NCI-H2196 (cell line): ENCODE measurements at regions not wholly inside any gene's neighbourhood (a gene's known extent, or its start where the extent isn't known, plus 50 kb on each side); places are given as distances from the start of the nearest gene placed in this dataset.

Source experiments
- DNase-seq: peaks from one replicate; lab custom pipeline; 2025; ENCODE audit not compliant: unreplicated experiment; lab: John Stamatoyannopoulos, UW

DNA sequence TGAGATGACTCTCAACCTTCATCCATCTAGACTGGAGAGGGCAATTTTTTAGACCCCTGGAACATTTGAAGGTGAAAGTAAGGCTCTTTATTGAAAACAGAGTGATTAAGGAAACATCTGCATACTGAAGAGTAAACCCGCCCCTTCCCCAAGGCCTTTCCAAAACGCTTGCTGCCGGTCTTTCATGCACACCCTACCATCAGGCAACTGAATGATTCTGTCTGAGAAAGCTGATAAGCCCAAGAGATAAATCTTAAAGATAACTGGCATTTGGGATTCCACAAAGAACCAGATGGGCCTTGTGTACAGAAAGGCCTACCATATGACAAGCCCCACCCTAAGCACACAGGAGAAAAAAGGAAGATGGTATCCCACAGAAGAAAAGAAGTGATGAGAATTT is 54.4 kb upstream of the PIK3R1 start:
- DNase-seq, result no peak

- DNase-seq, result no peak
Observed at GRCh38 chr5:68159224-68159951, 56.2 kb upstream of the PIK3R1 start.

GRCh38 chr5:68155940-68156339 is 59.6 kb upstream of the PIK3R1 start:
- DNase-seq, result no peak

- no peak for DNase-seq
Observed at GRCh38 chr5:68154119-68154857, 61.3 kb upstream of the PIK3R1 start.

GRCh38 chr5:68151812-68152211 is 63.7 kb upstream of the PIK3R1 start:
- DNase-seq, result no peak

GRCh38 chr5:68149189-68149588 is 66.4 kb upstream of the PIK3R1 start:
- no peak for DNase-seq

DNA sequence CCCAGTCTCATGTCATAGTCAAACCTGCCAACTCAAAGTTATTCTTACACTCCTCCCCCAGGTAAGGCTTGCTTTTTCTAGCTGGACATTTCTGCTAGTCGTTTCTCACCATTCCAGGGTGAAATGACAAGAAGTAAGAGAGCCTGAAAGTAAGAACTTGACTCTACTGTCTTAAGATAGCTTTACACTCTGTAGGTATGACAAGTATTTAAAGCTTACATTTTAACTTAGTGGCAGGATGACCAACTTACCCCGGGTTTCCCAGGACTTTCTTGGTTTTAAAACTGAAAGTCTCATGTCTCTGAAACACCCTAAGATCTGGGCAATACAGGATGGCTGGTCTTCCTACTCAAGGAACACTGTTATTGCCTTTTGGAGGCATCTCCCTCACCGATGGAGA is 67.5 kb upstream of the PIK3R1 start:
- no peak for DNase-seq

GRCh38 chr5:68147659-68148058 is 67.9 kb upstream of the PIK3R1 start:
- no peak for DNase-seq

DNA sequence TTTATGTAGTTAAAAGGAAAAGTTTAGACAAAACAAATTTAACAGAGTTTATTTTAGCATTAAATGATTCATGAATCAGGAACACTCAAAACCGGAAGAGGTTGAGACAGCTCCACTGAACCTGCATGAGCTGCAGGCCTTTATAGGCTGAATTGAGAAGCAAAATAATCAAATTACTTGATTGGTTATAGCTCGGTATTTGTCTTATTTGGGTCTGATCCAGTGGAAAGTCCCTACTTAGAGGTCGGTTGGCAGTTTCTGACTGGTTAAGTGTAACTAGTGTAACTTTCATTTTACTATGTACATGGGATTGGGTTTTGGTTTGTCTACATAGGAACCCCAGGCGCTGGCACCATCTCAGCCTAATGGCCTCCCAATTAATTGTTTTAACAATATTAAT is 74.1 kb upstream of the PIK3R1 start:
- DNase-seq, result no peak

DNA sequence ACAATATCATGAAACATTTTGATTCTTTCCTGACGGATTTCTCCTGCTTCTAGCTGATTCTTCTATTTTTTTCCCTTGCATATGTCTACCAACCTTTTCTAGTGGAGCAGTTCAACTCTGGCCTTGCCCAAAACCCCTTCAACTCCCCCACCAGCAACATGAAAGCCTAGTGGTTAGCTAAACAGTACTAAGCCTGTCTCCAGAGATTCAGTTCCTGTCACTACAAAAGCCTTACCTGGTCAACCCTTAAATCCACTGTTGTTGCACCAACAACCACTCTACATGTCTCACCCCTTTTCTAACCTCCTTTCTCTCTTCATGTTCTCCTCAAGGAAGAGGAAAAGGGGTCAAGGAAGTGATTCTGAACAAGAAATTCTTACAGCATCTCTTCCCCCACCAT is 74.8 kb upstream of the PIK3R1 start:
- no peak for DNase-seq

GRCh38 chr5:68139611-68140441 is 75.7 kb upstream of the PIK3R1 start:
- DNase-seq, result no peak

DNA sequence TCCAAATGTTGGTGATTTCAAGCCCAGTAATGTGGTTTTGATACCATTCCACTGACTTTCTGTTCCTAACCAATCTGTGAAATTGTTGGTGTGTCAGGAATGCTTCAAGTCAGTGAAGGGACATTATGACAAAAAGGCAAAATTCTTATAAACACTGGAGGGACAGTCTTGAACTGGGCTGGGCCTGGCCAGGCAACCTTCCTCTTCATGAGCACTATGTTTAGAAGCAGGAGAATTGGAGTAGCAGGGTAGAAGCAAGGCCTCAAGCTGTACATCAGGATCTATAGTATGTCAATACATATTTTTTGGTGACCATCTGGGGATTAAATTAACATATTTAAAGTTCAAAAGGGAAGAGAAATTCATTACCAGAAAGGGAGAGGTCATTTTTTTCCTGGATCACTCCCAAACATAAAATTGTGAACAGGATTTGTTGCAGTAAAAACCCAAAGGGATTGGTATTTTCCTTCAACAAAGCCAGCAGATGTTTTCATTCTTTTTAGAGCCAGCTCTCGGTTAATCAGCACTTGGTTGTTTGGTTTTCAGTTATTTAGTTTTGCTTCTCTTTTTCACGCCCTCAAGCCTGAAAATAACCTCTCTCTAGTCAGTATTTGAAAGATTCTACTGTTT is 77.9 kb upstream of the PIK3R1 start:
- no peak for DNase-seq

GRCh38 chr5:68134669-68135313 is 80.8 kb upstream of the PIK3R1 start:
- DNase-seq, result no peak

DNA sequence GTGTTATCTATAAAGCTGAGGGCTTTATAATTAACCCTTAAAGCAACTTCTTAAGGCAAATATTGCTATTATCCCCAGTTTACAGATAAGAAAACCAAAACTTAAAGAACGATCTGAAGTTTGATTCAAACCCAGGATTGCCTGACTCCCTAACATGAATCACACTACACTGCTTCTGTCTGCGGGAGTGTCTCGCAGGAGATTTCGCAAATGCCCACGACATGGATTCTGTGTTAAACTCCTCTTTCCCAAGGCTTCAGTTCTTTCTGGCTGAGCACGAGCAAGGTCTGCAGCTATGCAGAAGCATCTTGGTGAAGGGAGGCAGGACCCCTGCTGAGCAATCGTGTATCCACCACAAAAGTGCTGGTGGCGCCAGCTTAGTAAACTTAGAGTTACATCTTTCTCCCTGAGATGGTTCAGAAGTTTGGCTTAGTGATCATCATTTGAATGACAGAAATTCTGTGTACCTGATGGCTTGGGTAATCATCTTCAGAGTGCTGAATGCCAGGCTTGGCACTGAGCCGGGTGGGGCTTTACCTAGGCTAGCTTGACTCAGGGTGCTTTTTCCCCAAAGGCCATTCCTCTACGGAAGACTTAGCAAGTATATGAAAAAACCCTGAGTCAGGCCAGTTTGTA is 81.4 kb upstream of the PIK3R1 start:
- no peak for DNase-seq

DNA sequence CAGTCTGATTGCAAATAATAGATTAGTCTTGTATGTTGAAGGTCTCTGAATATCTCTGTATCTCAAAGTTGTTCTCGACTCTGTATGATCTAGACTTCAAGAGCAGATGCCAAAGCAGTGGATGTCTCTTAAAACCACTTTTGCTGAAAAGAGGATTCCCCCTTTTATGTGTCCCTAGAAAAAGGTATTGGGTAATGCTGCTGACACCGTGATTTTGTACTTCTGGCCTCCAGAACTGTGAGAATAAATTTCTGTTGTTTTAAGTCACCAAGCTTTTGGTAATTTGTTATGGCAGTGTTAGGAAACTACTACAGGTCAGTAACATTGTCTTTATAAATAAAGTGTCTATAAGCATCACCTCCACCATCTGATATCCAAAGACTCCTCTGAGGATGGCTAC is 85.3 kb upstream of the PIK3R1 start:
- DNase-seq, result no peak

GRCh38 chr5:68129364-68129763 is 86.2 kb upstream of the PIK3R1 start:
- DNase-seq, result no peak

DNA sequence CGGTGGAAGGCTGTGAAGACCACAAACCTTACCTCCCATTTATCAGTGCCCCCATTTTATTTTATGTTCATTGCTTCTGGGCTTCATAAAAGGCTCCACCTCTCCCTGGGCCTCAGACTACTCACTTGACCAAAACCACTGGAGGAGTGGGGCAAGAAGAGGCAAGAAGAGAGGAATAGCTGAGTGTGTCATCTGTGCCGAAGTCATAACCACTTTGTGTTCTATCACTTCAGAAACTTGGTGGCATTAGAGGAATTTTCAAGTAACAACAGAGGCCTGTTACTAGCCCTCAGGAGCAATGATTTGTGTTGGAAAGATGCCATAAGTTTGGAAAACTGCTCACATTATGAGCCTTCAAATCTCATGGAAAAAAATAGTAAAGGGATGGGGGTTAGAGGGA is 88.7 kb upstream of the PIK3R1 start:
- no peak for DNase-seq

- DNase-seq, result no peak
Observed at GRCh38 chr5:68122439-68123328, 92.9 kb upstream of the PIK3R1 start.

DNA sequence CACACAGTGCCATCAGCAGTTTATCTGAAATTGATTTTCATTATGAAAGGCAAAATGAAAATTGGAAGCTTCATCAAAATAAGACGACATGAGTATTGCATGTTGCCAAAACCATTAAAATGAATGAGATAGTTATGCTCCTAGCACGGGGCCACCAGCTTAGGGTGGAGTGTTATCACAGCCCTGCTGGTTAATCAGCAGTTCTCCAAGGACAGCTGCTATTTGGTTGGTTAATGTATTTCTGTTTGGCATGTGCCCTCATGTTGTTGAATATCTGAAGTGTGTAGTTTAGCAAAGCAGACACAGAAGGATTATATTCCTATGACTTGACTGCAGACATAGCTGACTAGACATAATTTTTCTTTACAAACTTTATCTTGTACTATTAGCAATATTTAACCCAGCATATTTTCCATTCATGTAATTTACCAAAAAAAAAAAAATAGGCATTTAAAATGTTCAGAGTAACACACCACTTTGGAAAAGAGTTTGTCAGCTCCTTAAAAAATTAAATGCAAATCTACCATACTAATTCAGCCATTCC is 98.6 kb upstream of the PIK3R1 start:
- DNase-seq, result no peak
